GM19438 (cell line): ENCODE measurements at regions not wholly inside any gene's neighbourhood (a gene's known extent, or its start where the extent isn't known, plus 50 kb on each side); places are given as distances from the start of the nearest gene placed in this dataset.
"Not testable (repeated sequence)": the region's sequence is repeated elsewhere in the genome, so short reads cannot be mapped to it uniquely, and the experiment has no call there.

ENCODE experiments used
- ATAC-seq: cut with Tn5 transposase; IDR thresholded peaks from one replicate; pipeline ENCODE4 v1.9.1; 2021; ENCODE audit warnings: low read depth; ENCODE audit not compliant: unreplicated experiment

DNA sequence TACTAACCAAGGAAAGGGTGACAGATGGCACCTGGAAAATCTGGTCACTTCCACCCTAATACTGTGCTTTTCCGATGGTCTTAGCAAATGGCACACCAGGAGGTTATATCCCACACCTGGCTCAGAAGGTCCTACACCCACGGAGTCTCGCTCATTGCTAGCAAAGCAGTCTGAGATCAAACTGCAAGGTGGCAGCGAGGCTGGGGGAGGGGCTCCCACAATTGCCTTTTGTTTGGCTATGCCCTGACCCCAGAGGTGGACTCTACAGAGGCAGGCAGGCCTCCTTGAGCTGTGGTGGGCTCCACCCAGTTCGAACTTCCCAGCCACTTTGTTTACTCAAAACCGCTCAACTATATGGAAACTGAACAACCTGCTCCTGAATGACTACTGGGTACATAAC is 50.3 kb upstream of the UGT2B15 start:
- ATAC-seq = not testable (repeated sequence)

DNA sequence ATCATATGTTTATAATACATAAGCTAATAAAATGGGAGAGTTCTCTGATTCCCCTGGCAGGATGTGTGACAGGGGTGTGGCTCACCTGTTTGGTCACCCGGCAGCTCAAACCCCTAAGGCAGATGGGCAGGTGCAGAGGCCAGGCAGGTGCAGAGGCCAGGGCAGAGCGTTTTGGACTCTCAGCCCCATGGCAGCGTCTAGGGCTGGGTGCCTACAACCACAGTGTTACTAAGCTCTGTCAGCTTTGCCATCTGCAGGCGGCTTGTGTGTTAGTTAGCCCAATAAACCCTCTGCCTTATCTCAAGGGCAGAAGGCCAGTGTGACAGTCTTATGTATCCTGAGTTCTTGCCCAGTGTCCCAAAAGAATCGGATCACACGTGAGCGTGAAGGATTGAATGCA is 54.0 kb upstream of the UGT2B15 start:
- ATAC-seq = no peak

DNA sequence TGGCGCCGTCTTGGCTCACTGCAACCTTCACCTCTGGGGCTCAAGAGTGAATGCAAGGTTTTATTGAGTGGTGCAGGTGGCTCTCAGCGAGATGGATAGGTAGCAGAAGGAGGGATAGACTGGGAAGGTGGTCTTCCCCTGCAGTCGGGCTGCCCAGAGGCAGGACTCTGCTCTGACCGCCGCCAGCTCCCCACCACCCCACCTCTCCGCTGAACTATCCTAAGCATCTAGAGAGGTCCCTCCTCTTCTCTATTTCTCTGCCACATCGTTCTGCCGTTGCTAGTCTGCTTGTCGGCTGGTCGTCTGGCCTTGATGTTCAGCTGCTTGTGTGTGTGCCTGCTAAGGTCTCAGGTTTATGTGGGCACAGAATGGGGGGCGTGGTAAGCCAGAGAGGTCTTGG is 54.5 kb upstream of the UGT2B15 start:
- no peak for ATAC-seq

GRCh38 chr4:68732653-68733466 is 62.4 kb upstream of the UGT2B15 start:
- peak; percentile 85 for ATAC-seq

DNA sequence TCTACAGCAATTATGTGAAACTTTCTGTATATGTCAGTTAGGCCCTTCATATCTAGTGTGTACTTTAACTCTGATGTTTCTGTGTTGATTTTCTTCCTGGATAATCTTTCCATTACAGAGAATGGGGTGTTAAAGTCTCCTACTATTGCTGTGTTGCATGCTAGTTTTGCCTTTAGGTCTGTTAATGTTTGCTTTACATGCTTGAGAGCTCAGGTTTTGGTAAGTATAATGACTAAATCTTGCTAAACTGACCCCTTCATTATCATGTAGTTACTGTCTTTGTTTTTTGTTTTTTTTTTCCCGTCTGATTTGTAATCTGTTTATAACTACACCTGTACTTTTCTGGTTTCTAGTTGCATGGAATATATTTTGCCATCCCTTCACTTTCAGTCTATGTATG is 63.6 kb upstream of the UGT2B15 start:
- ATAC-seq = peak; percentile 58

DNA sequence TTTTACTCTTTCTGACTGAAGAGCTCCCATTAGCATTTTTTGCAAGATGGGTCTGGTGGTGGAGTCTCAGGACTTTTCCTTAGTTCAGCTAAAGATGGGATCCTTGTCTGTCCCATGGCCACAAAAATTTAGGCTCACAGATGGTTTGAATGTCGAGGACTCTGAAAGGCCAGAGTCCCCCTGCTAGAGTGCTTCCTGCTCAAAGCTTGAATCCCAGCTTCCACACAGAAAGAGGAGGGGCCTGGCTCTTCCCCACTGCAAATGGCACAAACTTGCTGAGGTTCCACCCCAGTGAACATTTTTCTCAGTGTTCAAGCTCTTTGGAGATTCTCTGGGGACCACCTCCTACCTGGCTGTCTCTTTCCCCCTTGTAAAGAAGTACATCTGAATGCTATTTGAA is 64.7 kb upstream of the UGT2B15 start:
- ATAC-seq = no peak

- ATAC-seq = no peak
Observed at GRCh38 chr4:68736813-68737212, 66.4 kb upstream of the UGT2B15 start.

GRCh38 chr4:68738036-68738435 is 67.6 kb upstream of the UGT2B15 start:
- ATAC-seq = no peak

DNA sequence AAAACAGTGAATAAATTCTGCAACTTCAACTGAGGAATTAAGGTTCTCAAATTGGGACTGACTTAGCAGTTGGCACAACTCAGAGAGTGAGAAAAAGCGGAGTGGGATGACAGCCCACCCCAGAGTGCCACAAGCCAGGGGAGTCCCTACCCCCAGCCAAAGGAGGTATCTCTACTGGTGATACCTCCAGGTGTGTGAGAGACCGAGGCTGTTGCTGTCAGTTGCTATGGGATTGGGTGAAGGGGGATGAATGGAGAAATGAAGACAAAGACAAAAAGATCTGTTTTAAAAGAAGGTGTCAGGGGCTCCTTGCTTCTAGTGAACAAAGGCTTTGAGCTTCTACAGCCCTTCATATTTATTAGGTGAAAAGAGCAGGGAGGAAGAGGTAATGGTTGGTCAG is 71.4 kb upstream of the UGT2B10 start:
- ATAC-seq = no peak

GRCh38 chr4:68748181-68748991 is 67.4 kb upstream of the UGT2B10 start:
- ATAC-seq = no peak

- no peak for ATAC-seq
Observed at GRCh38 chr4:68750555-68750954, 65.2 kb upstream of the UGT2B10 start.

DNA sequence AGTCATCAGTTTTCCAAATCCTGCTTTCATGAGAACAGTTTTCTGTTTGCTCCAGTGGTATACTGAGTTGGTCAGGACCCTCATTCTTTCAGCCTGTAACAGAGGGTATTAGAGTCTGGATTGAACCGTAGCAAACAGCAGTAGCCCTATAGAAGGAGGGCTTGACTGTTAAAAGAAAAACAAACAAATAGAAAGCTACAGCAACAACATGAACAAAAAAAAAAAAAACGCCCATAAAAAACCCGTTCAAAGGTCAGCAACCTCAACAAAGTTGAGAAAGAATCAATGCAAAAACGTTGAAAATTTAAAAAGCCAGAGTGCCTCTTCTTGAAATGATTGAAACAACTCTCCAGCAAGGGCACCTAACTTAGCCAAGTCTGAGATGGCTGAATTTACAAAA is 64.7 kb upstream of the UGT2B10 start:
- no peak for ATAC-seq

GRCh38 chr4:68765876-68766275 is 49.9 kb upstream of the UGT2B10 start:
- ATAC-seq = no peak
